GM10248 (cell line): ENCODE measurements at regions not wholly inside any gene's neighbourhood (a gene's known extent, or its start where the extent isn't known, plus 50 kb on each side); places are given as distances from the start of the nearest gene placed in this dataset.

Source experiments
- CTCF ChIA-PET: fragments of 300-600 bp; sonication (Branson Sonifier 250); formaldehyde crosslinking; extraction: SDS; loops from one replicate; lab custom pipeline; 2021; ENCODE audit warnings: antibody characterized with exemption; lab: Yijun Ruan, JAX
- POLR2A ChIA-PET: fragments of 350-650 bp; sonication (Branson Sonifier 250); formaldehyde crosslinking; extraction: SDS; loops from one replicate; lab custom pipeline; 2020; ENCODE audit warnings: antibody characterized with exemption; lab: Yijun Ruan, JAX
- DNase-seq: peaks from one replicate; pipeline ENCODE4 v3.0.0; 2012; ENCODE audit errors: extremely low spot score
- CTCF ChIP-seq: IDR thresholded peaks from 2 replicates; pipeline ENCODE4 v1.5.1; 2012; ENCODE audit warnings: mild to moderate bottlenecking, low read depth; ENCODE audit errors: extremely low read depth, missing control alignments, control extremely low read depth

GRCh38 chr4:44848466-44848865 is 122.1 kb upstream of the GNPDA2 start:
- no peak for TF ChIP-seq CTCF
- POLR2A ChIA-PET: no interaction called here
- no peak for DNase-seq

GRCh38 chr4:44845993-44846392 is 119.6 kb upstream of the GNPDA2 start:
- no peak for DNase-seq
- CTCF ChIA-PET: interaction anchor here (0.9 kb wide), 1 partner anchor 10 kb away, joined by 3 read pairs; no protein-coding TSS in a partner anchor
- TF ChIP-seq CTCF: no peak
- POLR2A ChIA-PET: no interaction called here

More at GRCh38 chr4:44848466-44848865, 122.1 kb upstream of the GNPDA2 start:
- CTCF ChIA-PET: no interaction called here

- DNase-seq: no peak
- ChIA-PET CTCF (no interaction called here), POLR2A (no interaction called here)
- TF ChIP-seq CTCF: no peak
Observed at GRCh38 chr4:44845309-44845708, 119.0 kb upstream of the GNPDA2 start.

GRCh38 chr4:44842531-44842930 is 116.2 kb upstream of the GNPDA2 start:
- no peak for TF ChIP-seq CTCF
- no peak for DNase-seq
- POLR2A ChIA-PET: no interaction called here
- CTCF ChIA-PET: no interaction called here

DNA sequence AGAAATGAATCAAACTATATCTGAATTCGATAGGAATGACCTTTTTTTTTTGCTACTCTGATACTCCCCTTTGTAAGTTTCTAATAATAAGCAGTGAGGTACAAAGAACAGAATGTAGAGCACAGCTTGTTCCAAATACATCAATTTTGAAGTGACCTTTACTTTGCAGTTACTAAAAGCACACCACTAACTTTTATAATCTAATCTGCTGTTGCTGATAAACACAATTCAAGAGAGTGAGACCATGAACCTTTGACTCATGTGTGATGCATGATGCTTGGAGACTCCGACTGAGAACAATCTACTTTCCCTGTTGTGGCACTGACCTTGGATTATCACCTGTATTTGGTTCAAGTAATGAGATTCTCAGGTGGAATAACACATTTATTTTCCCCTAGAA is 91.6 kb upstream of the GNPDA2 start:
- CTCF ChIA-PET: no interaction called here
- POLR2A ChIA-PET: no interaction called here
- TF ChIP-seq CTCF: no peak
- DNase-seq: no peak

- CTCF ChIA-PET: interaction anchor here (1.2 kb wide), 1 partner anchor 11 kb away, joined by 3 read pairs; no protein-coding TSS in a partner anchor
- POLR2A ChIA-PET: no interaction called here
- DNase-seq: no peak
- TF ChIP-seq CTCF: no peak
Observed at GRCh38 chr4:44806071-44806470, 79.7 kb upstream of the GNPDA2 start.

- no peak for DNase-seq
- ChIA-PET CTCF (interaction anchor here (1.0 to 1.2 kb wide), 2 partner anchors 9 to 15 kb away, joined by 3 to 4 read pairs; no protein-coding TSS in a partner anchor), POLR2A (no interaction called here)
- no peak for TF ChIP-seq CTCF
Observed at GRCh38 chr4:44804301-44804700, 77.9 kb upstream of the GNPDA2 start.
